ENCODE measurements at regions not wholly inside any gene's neighbourhood (a gene's known extent, or its start where the extent isn't known, plus 50 kb on each side); places are given as distances from the start of the nearest gene placed in this dataset.
"Not testable (repeated sequence)": the region's sequence is repeated elsewhere in the genome, so short reads cannot be mapped to it uniquely, and the experiment has no call there.

- no peaks in the 10 kb centered on the region for H3K27me3 ChIP-seq (ENCODE audit: control insufficient read depth, insufficient read depth, low read length)
- H3K36me3 ChIP-seq (replicated peaks; ENCODE audit: control insufficient read depth, insufficient read depth, low read length) = no peaks in the 10 kb centered on the region
- peak; percentile 11 for DNase-seq
- H3K4me3 ChIP-seq (ENCODE audit: insufficient read depth, low read depth, low read length) = no peak overlapping the region
Observed at GRCh38 chr5:23139338-23140171, 286.4 kb upstream of the CDH12 start.

GRCh38 chr5:23136958-23137357 is 283.8 kb upstream of the CDH12 start:
- Histone ChIP-seq H3K36me3 (replicated peaks; ENCODE audit: control insufficient read depth, insufficient read depth, low read length) (no peaks in the 10 kb centered on the region), H3K4me3 (ENCODE audit: insufficient read depth, low read depth, low read length) (no peak overlapping the region), H3K27me3 (ENCODE audit: control insufficient read depth, insufficient read depth, low read length) (no peaks in the 10 kb centered on the region)
- DNase-seq = no peak

GRCh38 chr5:23132231-23132630 is 279.1 kb upstream of the CDH12 start:
- no peaks in the 10 kb centered on the region for H3K27me3 ChIP-seq (ENCODE audit: control insufficient read depth, insufficient read depth, low read length)

GRCh38 chr5:23112237-23112636 is 259.1 kb upstream of the CDH12 start:
- DNase-seq = no peak
- no peak overlapping the region for H3K4me3 ChIP-seq (ENCODE audit: insufficient read depth, low read depth, low read length)
- no peaks in the 10 kb centered on the region for H3K27me3 ChIP-seq (ENCODE audit: control insufficient read depth, insufficient read depth, low read length)
- H3K36me3 ChIP-seq (replicated peaks; ENCODE audit: control insufficient read depth, insufficient read depth, low read length) = no peaks in the 10 kb centered on the region

More at GRCh38 chr5:23132231-23132630, 279.1 kb upstream of the CDH12 start:
- Histone ChIP-seq H3K36me3 (replicated peaks; ENCODE audit: control insufficient read depth, insufficient read depth, low read length) (no peaks in the 10 kb centered on the region), H3K4me3 (ENCODE audit: insufficient read depth, low read depth, low read length) (no peak overlapping the region)
- no peak for DNase-seq

GRCh38 chr5:23105021-23105420 is 251.9 kb upstream of the CDH12 start:
- Histone ChIP-seq H3K4me3 (ENCODE audit: insufficient read depth, low read depth, low read length) (no peak overlapping the region), H3K27me3 (ENCODE audit: control insufficient read depth, insufficient read depth, low read length) (no peaks in the 10 kb centered on the region), H3K36me3 (replicated peaks; ENCODE audit: control insufficient read depth, insufficient read depth, low read length) (no peaks in the 10 kb centered on the region)
- no peak for DNase-seq

GRCh38 chr5:23103566-23103965 is 250.4 kb upstream of the CDH12 start:
- no peaks in the 10 kb centered on the region for H3K36me3 ChIP-seq (replicated peaks; ENCODE audit: control insufficient read depth, insufficient read depth, low read length)
- no peak for DNase-seq
- H3K4me3 ChIP-seq (ENCODE audit: insufficient read depth, low read depth, low read length) = no peak overlapping the region
- H3K27me3 ChIP-seq (ENCODE audit: control insufficient read depth, insufficient read depth, low read length) = no peaks in the 10 kb centered on the region

- H3K27me3 ChIP-seq (ENCODE audit: control insufficient read depth, insufficient read depth, low read length); H3K36me3 ChIP-seq (replicated peaks; ENCODE audit: control insufficient read depth, insufficient read depth, low read length); H3K4me3 ChIP-seq (ENCODE audit: insufficient read depth, low read depth, low read length); DNase-seq: not testable (repeated sequence)
Observed at GRCh38 chr5:23095418-23095817, 242.3 kb upstream of the CDH12 start.

GRCh38 chr5:23089286-23089685 is 236.1 kb upstream of the CDH12 start:
- Histone ChIP-seq H3K4me3 (ENCODE audit: insufficient read depth, low read depth, low read length) (no peak overlapping the region), H3K36me3 (replicated peaks; ENCODE audit: control insufficient read depth, insufficient read depth, low read length) (no peaks in the 10 kb centered on the region), H3K27me3 (ENCODE audit: control insufficient read depth, insufficient read depth, low read length) (no peaks in the 10 kb centered on the region)
- no peak for DNase-seq

- H3K27me3 ChIP-seq (ENCODE audit: control insufficient read depth, insufficient read depth, low read length) = no peaks in the 10 kb centered on the region
- DNase-seq = no peak
- H3K4me3 ChIP-seq (ENCODE audit: insufficient read depth, low read depth, low read length) = no peak overlapping the region
- H3K36me3 ChIP-seq (replicated peaks; ENCODE audit: control insufficient read depth, insufficient read depth, low read length) = no peaks in the 10 kb centered on the region
Observed at GRCh38 chr5:23084815-23085214, 231.7 kb upstream of the CDH12 start.

- DNase-seq = no peak
- H3K36me3 ChIP-seq (replicated peaks; ENCODE audit: control insufficient read depth, insufficient read depth, low read length) = no peaks in the 10 kb centered on the region
- H3K27me3 ChIP-seq (ENCODE audit: control insufficient read depth, insufficient read depth, low read length) = no peaks in the 10 kb centered on the region
- no peak overlapping the region for H3K4me3 ChIP-seq (ENCODE audit: insufficient read depth, low read depth, low read length)
Observed at GRCh38 chr5:23072179-23072578, 219.0 kb upstream of the CDH12 start.

GRCh38 chr5:23071682-23072081 is 218.5 kb upstream of the CDH12 start:
- Histone ChIP-seq H3K36me3 (replicated peaks; ENCODE audit: control insufficient read depth, insufficient read depth, low read length) (no peaks in the 10 kb centered on the region), H3K27me3 (ENCODE audit: control insufficient read depth, insufficient read depth, low read length) (no peaks in the 10 kb centered on the region)
- no peak for DNase-seq

GRCh38 chr5:23064710-23065109 is 211.6 kb upstream of the CDH12 start:
- H3K36me3 ChIP-seq (replicated peaks; ENCODE audit: control insufficient read depth, insufficient read depth, low read length) = no peaks in the 10 kb centered on the region
- no peak overlapping the region for H3K4me3 ChIP-seq (ENCODE audit: insufficient read depth, low read depth, low read length)
- no peaks in the 10 kb centered on the region for H3K27me3 ChIP-seq (ENCODE audit: control insufficient read depth, insufficient read depth, low read length)
- DNase-seq = no peak

More at GRCh38 chr5:23071682-23072081, 218.5 kb upstream of the CDH12 start:
- no peak overlapping the region for H3K4me3 ChIP-seq (ENCODE audit: insufficient read depth, low read depth, low read length)

GRCh38 chr5:23053846-23054245 is 200.7 kb upstream of the CDH12 start:
- Histone ChIP-seq H3K4me3 (ENCODE audit: insufficient read depth, low read depth, low read length) (no peak overlapping the region), H3K36me3 (replicated peaks; ENCODE audit: control insufficient read depth, insufficient read depth, low read length) (no peaks in the 10 kb centered on the region), H3K27me3 (ENCODE audit: control insufficient read depth, insufficient read depth, low read length) (no peaks in the 10 kb centered on the region)
- no peak for DNase-seq

- H3K4me3 ChIP-seq (ENCODE audit: insufficient read depth, low read depth, low read length) = no peak overlapping the region
- no peaks in the 10 kb centered on the region for H3K27me3 ChIP-seq (ENCODE audit: control insufficient read depth, insufficient read depth, low read length)
- DNase-seq = no peak
- H3K36me3 ChIP-seq (replicated peaks; ENCODE audit: control insufficient read depth, insufficient read depth, low read length) = no peaks in the 10 kb centered on the region
Observed at GRCh38 chr5:23042226-23042625, 189.1 kb upstream of the CDH12 start.

- H3K36me3 ChIP-seq (replicated peaks; ENCODE audit: control insufficient read depth, insufficient read depth, low read length) = no peaks in the 10 kb centered on the region
- no peak for DNase-seq
- no peak overlapping the region for H3K4me3 ChIP-seq (ENCODE audit: insufficient read depth, low read depth, low read length)
- no peaks in the 10 kb centered on the region for H3K27me3 ChIP-seq (ENCODE audit: control insufficient read depth, insufficient read depth, low read length)
Observed at GRCh38 chr5:23035555-23036090, 182.5 kb upstream of the CDH12 start.

Measured in H7 (cell line).